GM21447 (cell line): ENCODE measurements at regions not wholly inside any gene's neighbourhood (a gene's known extent, or its start where the extent isn't known, plus 50 kb on each side); places are given as distances from the start of the nearest gene placed in this dataset.
"Not testable (repeated sequence)": the region's sequence is repeated elsewhere in the genome, so short reads cannot be mapped to it uniquely, and the experiment has no call there.

ENCODE experiments used
- ATAC-seq: cut with Tn5 transposase; IDR thresholded peaks from one replicate; pipeline ENCODE4 v1.9.1; 2021; ENCODE audit not compliant: unreplicated experiment

DNA sequence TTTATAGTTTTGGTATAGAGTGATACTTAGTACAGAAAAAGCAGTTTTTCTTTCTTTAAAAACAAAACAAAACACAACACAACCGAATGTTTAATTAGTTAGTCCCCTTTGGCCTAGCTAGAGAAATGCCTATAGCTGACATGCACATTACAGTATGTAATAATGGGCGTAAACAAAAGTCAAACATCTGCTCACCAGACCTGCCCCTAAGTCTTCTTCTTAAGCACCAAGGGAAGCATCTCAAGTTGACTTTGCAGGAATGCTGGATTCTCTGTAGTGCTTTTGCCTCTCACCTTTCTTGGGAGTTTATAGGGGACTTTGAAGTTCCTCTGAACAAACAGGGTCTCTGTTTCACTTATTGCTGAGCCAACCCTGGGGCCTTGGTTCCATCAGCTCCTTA, 143.7 kb downstream of the TM2D1 start:
- no peak for ATAC-seq

DNA sequence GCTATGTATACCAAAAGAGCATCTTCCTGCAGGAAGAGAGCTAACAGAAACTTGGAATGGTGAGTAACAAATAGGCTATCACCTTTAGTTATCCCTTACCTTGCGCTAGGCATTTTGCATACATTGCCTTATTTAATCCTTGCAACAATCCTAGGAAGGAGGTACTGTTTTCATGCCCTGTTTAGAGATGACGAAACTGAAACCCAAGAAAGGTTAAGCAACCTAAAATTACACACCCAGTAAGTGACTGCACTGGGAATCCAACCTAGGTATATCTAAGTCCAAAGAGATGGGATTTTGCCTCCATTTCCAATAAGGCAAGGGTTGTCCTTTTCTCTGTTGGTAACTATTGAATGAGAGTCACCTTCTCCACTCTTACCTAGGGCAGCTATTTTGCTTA, 144.5 kb downstream of the TM2D1 start:
- no peak for ATAC-seq

DNA sequence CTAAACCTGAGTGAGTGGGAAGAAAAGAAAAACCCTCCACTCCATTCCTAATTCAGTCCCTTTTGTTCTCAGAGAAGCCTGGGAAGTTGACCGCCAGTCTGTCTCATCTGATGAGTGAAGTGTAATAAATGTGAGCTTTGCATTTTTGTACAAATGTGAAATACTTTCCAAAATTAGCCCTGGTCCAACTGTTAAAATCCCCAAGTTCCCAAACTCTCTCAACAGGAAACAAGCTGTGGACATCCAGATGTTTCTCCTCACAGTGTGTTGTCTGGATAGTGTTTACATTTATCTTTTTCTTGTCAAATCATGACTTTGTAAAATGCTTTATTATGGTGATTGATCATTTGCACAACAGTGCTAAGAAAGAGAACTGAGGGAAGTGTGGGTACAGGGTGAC, 145.1 kb downstream of the TM2D1 start:
- no peak for ATAC-seq

DNA sequence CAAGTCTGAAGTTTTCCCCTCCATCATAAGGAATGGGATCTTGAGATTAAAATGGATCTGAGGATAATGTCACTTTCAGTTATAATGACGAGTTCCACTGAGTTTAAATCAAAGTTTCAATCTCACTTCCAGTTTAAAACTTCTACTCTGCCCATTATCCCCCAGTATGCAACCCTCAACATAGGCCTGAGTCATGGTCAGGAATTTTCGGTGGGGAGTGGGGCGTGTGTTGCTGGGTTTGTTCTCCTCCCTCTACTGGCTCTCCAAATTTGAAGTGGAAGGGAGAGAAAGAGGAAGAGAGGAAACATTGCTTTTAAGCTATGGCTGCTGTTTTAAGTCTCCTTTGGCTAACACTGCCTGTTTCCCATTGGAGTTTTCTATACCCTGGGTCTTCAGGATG, 152.9 kb downstream of the TM2D1 start:
- no peak for ATAC-seq

DNA sequence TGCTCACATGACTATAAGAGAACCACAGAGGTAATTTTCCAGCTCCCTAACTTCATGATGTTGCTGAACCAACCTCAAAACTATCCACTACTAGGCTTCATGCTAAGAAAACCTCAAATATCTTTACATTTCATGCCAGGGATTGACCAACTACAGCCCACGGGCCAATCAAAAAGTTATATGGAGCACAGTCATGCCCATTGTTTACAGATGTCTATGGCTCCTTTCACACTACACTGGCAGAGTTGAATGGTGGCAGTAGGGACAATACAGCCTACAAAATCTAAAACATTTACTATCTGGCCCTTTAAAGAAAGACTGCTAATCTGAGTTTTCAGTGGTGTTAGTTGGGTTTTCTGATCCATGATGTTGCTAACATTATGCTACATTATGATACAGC, 154.8 kb downstream of the TM2D1 start:
- ATAC-seq: no peak

DNA sequence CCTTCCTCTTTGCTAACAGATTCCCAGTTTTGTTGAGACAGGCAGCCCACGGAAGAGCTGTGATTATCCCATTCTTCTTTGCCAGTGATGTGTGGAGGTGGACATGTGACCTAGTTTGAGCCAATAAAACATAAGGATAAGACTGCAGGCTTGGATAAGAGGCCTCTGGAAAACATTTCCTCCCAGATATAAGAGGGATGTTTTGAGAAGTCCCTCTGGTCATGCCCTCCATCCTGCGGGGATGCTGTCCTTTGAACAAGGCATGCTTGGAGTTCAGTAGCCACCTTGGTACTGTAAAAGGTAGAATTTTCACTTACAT, 155.7 kb downstream of the TM2D1 start:
- no peak for ATAC-seq

DNA sequence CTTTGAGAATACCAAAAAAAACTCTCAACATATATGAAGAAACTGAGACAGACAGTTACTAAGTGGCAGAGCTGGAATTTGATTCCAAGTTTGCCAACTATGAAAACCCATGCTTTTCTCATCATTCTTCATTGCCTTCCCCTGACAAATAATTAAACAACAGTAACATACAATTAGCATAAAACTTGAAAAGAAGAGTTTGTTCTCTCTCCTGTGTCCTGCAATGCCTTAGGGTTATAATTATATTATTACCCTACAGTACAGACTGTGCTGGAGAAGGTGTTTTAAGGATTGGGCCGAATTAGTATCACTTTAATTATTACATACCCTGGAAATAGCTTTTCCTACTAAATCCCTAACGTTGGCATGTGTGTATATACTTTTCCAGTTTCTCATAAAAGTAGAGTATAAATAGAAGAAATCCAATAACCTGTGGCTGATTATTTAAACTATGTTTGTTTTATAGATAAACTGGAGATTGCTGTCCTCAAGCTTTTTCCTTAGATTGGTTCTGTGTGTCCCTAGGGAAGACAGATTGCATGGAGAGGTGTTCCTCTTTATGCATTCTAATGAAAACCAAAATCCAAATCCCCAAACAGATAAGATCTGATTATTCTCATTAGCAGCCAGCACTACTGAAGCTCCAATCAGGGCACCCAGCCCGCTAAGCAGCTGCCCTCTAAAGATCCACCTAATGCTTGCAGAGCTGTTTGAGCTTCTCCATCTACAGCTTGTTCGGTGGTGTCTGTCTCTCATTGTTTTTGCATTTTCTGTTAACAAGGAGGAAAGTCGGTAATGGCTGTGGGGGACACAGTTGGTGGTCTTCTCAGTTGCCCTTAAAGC, 156.3 kb downstream of the TM2D1 start:
- no peak for ATAC-seq

DNA sequence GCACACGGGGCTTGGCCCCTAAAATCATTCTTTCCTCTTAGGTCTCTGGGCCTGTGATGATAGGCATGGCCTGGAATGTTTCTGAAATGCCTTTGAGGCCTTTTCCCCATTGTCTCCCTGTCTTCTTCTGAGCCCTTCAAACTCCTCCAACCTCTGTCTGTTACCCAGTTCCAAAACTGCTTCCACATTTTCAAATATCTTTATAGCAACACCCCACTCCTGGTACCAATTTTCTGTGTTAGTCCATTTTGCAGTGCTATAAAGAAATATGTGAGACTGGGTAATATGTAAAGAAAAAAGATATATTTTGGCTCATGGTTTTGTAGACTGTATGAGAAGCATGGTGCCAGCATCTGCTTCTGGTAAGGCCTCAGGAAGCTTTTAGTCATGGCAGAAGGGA, 158.8 kb downstream of the TM2D1 start:
- no peak for ATAC-seq

DNA sequence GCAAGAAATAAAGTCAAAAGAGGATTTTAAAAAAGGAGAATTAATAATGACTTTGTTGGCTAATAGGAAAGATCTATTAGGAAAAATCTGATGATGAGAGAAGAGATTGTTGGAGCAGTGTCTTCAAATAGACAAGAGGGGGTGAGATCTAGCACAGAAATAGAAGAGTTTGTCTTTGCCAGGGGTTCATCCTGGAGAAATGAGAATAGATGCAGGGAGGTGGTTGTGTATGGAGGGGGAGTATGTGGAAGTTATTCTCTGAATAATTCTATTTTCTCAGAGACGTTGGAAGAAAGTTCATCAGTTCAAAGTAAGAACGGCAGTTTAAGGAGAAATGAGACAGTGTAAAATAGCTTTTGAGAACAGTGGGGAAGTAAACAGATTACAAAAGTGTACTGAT, 161.3 kb downstream of the TM2D1 start:
- no peak for ATAC-seq

DNA sequence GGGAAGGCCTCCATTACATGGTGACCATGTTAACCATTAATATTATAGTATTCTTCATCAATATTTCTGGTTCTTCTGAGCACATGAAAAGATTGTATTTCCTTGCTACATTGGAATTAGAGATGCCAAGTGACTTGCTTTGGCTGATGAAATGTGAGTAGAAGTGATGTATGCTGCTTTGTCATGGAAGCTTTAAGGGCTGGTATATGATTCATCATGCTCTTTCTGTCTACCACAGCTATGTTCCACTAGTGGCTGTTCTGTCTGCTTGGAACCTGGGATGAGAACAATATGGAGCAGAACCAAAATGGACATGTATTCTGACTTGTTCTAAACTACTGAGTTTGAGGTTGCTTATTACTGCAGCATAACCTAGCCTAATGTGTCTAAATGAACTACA, 163.3 kb downstream of the TM2D1 start:
- no peak for ATAC-seq

DNA sequence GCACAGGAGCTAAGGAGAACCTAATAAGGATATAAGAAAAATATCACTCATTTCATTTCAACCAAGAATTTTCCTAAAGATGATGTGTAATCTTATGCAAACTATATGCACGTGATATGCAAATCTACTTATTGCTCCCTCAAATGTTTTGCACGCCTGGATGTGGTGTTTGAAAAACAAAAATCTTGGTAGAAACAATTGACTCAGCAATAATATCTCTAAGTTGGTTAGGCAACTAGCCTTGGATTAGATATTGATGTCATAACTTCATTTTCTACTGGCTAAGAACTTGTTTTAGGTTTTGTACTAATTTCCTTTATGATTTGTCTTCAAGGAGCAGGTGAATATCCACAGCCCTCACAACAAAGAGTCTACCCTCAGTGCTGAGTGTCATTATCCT, 164.6 kb downstream of the TM2D1 start:
- no peak for ATAC-seq

DNA sequence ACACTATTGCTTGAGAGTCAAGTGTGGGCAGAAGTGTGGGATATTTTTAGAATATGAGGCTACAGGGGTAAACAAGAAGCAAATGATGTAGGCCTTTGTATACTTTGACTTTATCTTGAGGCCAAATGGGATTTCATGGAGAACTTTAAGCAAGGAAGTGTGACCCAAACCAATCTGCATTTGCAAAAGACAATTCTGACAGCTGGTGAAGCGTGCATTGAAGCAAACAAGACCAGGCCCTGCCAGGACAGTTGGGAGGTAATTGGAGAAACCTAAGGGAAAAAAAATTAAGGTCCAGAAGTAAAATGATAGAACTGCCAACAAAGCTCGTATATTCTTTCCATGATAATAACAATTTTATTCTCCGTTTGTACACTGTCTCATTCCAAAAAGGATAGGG, 168.3 kb downstream of the TM2D1 start:
- ATAC-seq: no peak

DNA sequence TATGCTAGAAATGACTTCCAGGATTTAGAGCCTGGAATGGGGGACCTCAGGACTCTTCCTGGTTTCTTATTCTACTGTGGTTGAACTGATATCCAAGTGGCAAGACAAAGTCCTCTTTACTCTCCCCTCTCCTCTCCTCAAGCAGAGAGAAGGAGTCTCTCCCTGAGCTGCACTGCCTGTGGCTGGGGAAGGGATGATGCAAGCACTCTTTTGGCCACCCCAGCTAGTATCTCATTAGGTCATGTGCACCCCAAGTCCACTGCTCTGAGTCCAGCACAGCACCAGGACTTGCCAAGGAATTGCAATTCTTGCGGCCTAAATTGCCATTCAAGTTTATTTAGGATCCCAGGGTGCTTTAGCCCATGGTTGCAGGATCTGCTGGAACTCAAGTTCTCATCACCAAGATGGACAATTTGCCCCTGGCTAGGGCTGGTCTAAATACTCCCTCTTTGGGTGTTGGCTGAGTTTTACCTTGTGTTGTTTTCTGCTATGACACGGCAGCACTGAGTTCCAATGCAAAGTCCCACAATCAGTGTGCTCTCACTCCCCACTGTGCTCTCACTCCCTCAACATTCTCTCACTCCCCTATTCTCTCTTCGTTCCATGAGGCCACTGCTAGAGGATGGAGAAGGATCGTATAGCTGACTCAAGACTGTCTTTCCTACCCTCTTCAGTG, 172.2 kb downstream of the TM2D1 start:
- ATAC-seq: no peak

DNA sequence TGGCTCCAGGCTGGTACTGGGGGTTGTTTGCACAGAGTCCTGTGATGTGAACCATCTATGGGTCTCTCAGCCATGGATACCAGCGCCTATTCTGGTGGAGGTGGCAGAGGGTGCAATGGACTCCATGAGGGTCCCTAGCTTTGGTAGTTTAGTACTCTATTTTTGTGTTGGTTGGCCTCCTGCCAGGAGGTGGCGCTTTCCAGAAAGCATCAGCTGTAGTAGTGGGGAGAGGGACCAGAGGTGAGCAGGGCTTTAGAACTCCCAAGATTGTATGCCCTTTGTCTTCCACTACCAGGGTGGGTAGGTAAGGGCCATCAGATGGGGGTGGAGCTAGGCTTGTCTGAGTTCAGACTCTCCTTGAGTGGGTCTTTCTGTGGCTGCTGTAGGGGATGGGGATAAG, 177.6 kb downstream of the TM2D1 start:
- not testable (repeated sequence) for ATAC-seq

DNA sequence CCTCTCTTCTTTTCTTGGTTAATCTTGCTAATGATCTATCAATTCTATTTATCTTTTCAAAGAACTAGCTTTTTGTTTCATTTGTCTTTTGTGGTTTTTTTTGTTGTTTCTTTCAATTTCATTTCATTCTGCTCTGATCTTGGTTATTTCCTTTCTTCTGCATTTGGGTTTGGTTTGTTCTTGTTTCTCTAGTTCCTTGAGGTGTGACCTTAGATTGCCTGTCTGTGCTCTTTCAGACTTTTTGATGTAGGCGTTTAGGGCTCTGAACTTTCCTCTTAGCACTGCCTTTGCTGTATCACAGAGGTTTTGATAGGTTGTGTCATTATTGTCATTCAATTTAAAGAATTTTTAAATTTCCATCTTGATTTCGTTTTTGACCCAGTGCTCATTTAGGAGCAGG, 180.1 kb downstream of the TM2D1 start:
- ATAC-seq: not testable (repeated sequence)

DNA sequence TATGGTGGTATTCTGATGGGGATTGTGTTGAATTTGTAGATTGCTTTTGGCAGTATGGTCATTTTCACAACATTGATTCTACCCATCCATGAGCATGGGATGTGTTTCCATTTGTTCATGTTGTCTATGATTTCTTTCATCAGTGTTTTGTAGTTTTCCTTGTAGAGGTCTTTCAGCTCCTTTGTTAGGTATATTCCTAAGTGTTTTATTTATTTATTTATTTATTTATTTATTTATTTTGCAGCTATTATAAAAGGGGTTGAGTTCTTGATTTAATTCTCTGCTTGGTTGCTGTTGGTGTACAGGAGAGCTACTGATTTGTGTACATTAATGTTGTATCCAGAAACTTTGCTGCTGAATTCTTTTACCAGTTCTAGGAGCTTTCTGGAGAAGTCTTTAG, 181.4 kb downstream of the TM2D1 start:
- ATAC-seq: not testable (repeated sequence)

DNA sequence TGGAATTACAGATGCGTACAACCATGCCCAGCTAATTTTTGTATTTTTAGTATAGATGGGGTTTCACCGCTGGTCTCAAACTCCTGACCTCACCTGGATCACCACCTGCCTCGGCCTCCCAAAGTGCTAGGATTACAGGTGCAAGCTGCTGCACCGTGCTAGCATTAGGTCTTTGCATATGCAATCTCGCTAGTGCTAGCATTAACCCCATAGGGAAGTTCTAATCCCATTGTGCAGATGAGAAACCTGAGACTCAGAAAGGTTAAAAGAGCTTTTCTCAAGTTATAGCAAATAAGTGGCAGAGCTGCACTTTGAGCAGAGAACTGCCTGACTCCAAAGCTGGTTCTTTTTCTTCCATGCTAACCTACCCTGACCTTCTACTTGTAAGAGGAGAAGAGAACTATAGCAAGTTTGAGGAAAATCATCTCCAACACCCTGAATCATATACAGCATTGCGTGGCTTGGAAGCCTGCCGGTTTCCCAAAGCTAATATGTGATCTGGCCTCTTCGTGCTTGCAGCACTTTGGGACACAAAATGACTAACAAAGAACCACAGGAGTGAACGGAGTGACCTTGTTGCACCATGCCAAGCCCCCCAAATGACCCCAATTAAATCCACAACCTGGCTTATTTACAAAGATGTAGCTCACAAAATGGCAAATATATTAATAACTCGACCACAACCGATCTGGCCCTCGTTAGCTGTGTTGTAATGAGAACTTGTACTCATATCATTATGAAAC, 185.1 kb downstream of the TM2D1 start:
- ATAC-seq: no peak

DNA sequence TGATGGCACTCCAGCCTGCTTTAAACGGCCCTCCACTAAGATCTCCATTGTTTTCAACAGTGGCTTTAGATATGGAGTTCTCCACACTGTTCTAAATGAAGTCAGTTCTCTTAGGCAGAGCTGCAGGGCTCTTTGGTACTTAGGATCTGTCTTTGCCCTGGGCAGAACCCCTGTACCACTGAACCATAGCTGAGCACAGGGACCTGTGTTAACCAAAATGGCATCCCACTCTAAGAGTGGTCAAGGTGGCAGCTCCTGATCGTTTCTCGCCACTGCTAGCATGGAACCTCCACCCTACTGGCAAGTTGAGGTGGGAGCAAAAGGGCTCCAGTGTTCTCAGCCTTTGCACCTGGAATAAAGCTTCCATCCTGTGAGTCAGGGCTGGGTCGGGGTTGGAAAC, 186.7 kb downstream of the TM2D1 start:
- ATAC-seq: no peak

DNA sequence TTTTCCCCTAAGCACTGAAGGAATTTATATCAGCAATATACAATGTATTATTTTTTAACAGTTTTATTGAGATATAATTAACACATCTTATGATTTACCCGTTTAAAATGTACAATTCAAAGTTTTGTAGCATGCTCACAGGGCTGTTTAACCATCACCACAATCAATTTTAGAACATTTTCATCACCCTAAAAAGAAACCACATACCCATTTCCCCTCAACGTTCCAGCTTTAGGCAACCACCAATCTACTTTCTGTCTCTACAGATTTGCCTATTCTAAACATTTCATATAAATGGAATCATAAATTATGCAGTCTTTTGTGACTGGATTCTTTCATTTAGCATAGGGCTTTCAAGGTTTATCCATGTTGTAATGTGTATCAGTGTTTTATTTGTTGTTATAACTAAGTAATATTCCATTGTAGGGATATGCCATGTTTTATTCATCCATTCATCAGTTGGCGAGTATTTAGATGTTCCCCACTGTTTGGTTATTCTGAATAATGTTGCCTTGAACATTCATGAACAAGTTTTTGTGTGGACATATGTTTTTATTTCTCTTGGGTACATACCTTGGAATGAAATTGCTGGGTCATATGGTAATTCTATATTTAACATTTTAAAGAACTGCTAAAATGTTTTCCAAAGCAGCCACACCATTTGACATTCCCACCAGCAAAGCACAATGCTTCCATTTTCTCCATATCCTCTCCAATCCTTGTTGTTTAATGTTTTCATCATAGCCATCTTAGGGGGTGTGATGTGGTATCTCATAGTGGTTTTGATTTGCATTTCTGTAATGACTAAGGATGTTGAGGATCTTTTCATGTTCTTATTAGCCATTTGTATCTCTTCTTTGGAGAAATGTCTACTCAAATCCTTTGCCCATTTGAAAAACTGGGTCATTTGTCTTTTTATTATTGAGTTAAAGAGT, 188.5 kb downstream of the TM2D1 start:
- ATAC-seq: no peak

DNA sequence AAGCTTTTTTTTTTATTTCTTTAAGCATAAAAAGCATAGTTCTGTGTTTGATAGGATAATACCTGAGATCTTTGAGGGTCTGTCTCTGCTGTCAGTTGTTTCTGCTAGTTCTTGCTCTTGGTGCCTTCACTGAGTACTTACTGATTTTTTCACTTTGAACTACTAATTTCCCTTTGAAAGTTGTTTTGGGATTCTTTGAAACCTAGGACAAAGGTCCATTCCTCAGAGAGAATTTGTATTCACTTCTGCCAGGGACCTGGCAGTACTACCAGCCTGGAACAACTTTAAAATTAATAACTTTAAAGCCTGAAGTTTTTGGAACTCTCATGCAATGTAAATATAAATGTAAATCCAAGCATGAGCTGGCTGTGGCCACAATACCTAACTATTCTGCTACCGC, 190.1 kb downstream of the TM2D1 start:
- ATAC-seq: no peak

DNA sequence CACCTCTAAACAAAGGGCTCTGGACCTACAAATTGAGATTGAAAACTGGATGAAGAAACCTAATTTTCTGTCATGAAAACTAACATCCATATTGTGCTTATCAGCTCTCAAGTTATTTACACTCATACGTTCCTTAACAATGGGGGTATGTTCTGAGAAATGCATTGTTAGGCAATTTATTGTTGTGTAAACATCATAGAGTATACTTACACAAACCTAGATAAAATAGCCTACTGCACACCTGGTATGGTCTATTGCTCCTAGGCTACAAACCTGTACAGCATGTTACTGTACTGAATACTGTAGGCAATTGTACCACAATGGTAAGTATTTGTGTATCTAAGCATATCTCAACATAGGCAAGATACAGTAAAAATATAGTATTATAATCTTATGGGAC, 191.4 kb downstream of the TM2D1 start:
- ATAC-seq: no peak
